NCI-H460 (cell line): ENCODE measurements at regions not wholly inside any gene's neighbourhood (a gene's known extent, or its start where the extent isn't known, plus 50 kb on each side); places are given as distances from the start of the nearest gene placed in this dataset.
"Not testable (repeated sequence)": the region's sequence is repeated elsewhere in the genome, so short reads cannot be mapped to it uniquely, and the experiment has no call there.

Source experiments
- DNase-seq: peaks from one replicate; pipeline ENCODE4 v3.0.0-alpha.2; 2016; ENCODE audit warnings: low read depth; ENCODE audit errors: extremely low read depth

- DNase-seq, result no peak
Observed at GRCh38 chr22:48076008-48076407, 1313.6 kb downstream of the TBC1D22A start.

- no peak for DNase-seq
Observed at GRCh38 chr22:48075604-48076003, 1313.2 kb downstream of the TBC1D22A start.

GRCh38 chr22:48072777-48073176, 1310.3 kb downstream of the TBC1D22A start:
- DNase-seq, result no peak

- DNase-seq, result no peak
Observed at GRCh38 chr22:48071828-48072227, 1309.4 kb downstream of the TBC1D22A start.

- no peak for DNase-seq
Observed at GRCh38 chr22:48071305-48071704, 1308.9 kb downstream of the TBC1D22A start.

GRCh38 chr22:48070760-48071159, 1308.3 kb downstream of the TBC1D22A start:
- DNase-seq, result no peak

- DNase-seq, result no peak
Observed at GRCh38 chr22:48070083-48070482, 1307.6 kb downstream of the TBC1D22A start.

- DNase-seq, result no peak
Observed at GRCh38 chr22:48069256-48069655, 1306.8 kb downstream of the TBC1D22A start.

GRCh38 chr22:48068323-48068885, 1306.0 kb downstream of the TBC1D22A start:
- no peak for DNase-seq

GRCh38 chr22:48065892-48066291, 1303.4 kb downstream of the TBC1D22A start:
- DNase-seq, result no peak

- no peak for DNase-seq
Observed at GRCh38 chr22:48061726-48062125, 1299.3 kb downstream of the TBC1D22A start.

- DNase-seq, result no peak
Observed at GRCh38 chr22:48060266-48060665, 1297.8 kb downstream of the TBC1D22A start.

- not testable (repeated sequence) for DNase-seq
Observed at GRCh38 chr22:48059521-48059920, 1297.1 kb downstream of the TBC1D22A start.

GRCh38 chr22:48057116-48057835, 1294.8 kb downstream of the TBC1D22A start:
- DNase-seq, result no peak

GRCh38 chr22:48055827-48056226, 1293.4 kb downstream of the TBC1D22A start:
- DNase-seq, result no peak

GRCh38 chr22:48055185-48055584, 1292.7 kb downstream of the TBC1D22A start:
- no peak for DNase-seq

GRCh38 chr22:48054596-48054995, 1292.1 kb downstream of the TBC1D22A start:
- no peak for DNase-seq

- DNase-seq, result no peak
Observed at GRCh38 chr22:48053973-48054372, 1291.5 kb downstream of the TBC1D22A start.

GRCh38 chr22:48053486-48053885, 1291.0 kb downstream of the TBC1D22A start:
- no peak for DNase-seq

GRCh38 chr22:48052621-48052890, 1290.1 kb downstream of the TBC1D22A start:
- no peak for DNase-seq

- no peak for DNase-seq
Observed at GRCh38 chr22:48051796-48052620, 1289.6 kb downstream of the TBC1D22A start.

GRCh38 chr22:48050836-48051235, 1288.4 kb downstream of the TBC1D22A start:
- no peak for DNase-seq
